HG02938 (cell line): ENCODE measurements at regions not wholly inside any gene's neighbourhood (a gene's known extent, or its start where the extent isn't known, plus 50 kb on each side); places are given as distances from the start of the nearest gene placed in this dataset.
A peak's percentile ranks its signal among the peaks of the same experiment; 100 is the strongest.
"Not testable (repeated sequence)": the region's sequence is repeated elsewhere in the genome, so short reads cannot be mapped to it uniquely, and the experiment has no call there.

Experiments
- ATAC-seq: cut with Tn5 transposase; IDR thresholded peaks from one replicate; pipeline ENCODE4 v1.9.1; 2021; ENCODE audit warnings: mild to moderate bottlenecking, moderate library complexity; ENCODE audit not compliant: unreplicated experiment

GRCh38 chr3:75434276-75434912 is 229.7 kb upstream of the FRG2C start:
- ATAC-seq: not testable (repeated sequence)

- ATAC-seq: peak; percentile 96
These were observed 229.0 kb upstream of the FRG2C start for GRCh38 chr3:75434913-75435793.

DNA sequence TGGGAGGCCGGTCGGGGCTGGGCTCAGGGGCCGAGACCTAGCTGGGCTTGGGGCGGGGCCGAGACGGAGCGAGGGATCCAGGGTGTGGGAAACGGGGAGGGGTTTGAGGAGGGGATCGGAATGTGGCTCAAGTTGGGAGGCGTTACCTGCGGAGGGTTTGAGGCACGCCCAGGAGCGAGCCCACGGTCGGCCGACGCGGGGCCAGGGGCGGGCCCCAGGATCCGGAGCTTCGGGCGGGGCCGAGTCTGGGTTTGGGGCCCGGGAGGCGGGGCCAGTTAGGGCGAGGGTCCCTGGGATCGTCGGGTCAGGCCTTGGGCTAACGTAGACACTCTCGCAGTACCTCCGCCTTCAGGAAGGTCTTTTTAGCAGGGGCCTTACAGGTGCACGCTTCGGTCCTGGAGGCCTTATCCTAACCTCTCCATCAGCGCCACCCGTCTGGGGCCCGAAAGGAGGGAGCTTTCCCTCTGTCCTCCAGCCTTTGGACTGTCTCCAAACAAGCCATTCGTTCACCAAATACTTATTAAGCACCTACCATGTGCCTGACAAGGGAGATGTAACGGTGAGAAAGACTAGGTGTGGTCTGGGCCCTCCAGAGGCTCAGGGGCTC is 228.2 kb upstream of the FRG2C start:
- not testable (repeated sequence) for ATAC-seq

DNA sequence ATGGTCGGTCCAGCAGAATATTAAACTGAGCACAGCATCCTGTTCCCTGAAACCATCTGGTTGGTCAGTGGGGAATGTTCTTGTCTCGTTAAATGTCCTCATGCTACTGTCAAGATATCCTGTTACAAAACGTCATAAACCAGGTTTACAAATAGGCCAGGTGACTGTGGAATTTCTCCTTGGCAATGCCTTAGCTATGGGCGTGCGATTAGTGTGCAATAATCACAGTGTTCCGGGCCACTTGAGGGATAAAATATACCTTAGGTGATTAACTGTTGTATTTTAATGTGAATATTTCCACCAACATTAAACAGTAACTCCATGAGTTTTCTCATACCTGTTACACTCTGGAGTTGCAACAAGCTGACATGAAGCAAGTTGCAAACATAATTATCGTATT is 223.1 kb upstream of the FRG2C start:
- ATAC-seq: not testable (repeated sequence)

DNA sequence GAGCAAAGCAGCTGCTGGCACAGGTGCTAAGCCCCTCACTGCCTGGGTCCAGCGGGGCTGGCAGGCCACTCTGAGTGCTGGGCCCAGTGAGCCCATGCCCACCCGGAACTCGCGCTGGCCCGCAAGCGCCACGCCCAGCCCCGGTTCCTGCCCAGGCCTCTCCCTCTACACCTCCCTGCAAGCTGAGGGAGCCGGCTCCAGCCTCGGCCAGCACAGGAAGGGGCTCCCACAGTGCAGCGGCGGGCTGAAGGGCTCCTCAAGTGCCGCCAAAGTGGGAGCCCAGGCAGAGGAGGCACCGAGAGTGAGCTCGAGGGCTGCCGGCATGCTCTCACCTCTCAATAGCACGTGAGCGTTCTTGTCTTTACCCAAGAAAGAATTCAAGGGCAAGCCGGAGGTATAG is 219.5 kb upstream of the FRG2C start:
- ATAC-seq: not testable (repeated sequence)

DNA sequence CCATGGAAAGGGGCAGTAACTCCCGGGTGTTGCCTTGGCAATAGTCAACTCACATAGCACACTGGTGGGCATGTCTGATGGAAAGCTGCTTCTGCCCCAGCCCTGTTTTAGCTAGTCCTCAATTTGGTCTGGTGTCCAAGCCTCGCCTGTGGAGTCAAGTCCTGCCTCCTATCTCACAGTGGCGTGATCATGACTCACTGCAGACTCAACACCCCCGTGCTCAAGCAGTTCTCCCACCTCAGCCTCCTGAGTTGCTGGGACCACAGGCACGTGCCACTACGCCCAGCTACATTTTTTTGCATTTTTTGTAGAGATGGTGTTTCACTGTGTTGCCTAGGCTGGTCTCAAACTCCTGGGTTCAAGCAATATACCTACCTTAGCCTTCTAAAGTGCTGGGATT is 218.9 kb upstream of the FRG2C start:
- ATAC-seq: not testable (repeated sequence)

GRCh38 chr3:75446948-75447347 is 217.2 kb upstream of the FRG2C start:
- ATAC-seq: not testable (repeated sequence)

GRCh38 chr3:75453328-75453727 is 210.8 kb upstream of the FRG2C start:
- not testable (repeated sequence) for ATAC-seq

GRCh38 chr3:75453839-75454238 is 210.3 kb upstream of the FRG2C start:
- not testable (repeated sequence) for ATAC-seq

DNA sequence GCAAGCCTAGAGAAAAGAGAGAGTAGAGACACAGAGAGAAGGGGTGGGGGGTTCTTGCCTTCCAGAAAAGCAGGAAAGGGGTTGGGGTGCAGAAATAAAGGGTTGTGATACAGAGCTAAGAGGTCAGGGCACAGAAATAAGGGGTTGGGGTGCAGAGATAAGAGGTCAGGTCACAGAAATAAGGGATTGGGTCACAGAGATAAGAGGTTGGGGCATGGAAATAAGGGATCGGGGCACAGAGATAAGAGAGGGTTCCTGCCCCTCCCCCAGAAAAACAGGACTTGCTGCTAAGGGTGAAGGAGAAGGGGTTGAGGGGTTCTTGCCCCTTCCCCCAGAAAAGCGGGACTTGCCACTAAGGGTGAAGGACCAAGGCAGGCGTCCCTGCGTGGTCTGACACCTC is 189.6 kb upstream of the FRG2C start:
- not testable (repeated sequence) for ATAC-seq

- not testable (repeated sequence) for ATAC-seq
These were observed 167.5 kb upstream of the FRG2C start for GRCh38 chr3:75496600-75496999.

DNA sequence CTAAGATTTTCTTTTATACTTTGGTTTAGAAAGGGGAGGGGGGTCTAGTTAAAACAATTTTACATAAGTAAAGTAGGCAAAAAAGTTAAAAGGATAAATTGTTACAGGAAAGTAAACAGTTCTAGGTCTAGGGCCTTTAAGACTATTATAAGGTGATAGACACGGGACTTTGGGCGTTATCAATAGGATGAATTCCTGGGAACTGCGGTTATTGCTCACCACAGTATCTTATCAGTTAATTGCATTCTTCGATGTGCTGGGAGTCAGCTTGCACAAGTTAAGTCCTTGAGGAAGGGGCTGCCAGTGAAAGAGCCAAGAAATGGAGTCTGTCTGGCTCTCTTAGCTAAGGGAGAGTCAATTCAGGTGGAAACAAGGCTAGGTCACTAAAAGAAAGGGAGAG is 163.8 kb upstream of the FRG2C start:
- not testable (repeated sequence) for ATAC-seq

DNA sequence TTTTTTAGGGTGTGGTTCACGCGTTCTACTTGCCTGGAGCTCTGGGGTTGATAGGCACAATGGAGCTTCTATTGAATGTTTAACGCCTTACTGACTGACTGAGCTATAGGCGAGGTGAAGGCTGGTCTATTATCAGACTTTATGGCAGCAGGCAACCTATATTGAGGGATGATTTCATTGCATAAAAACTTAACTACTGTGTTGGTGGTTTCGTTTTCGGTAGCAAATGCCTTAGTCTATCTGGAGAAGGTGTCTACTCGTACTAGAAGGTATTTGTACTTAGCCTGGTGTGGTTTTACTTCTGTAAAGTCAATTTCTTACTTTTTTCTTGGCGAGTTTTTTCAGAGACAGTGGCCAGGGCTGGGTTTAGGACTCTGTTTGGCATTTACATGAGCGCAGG is 162.0 kb upstream of the FRG2C start:
- ATAC-seq: not testable (repeated sequence)

GRCh38 chr3:75502769-75503756 is 161.1 kb upstream of the FRG2C start:
- not testable (repeated sequence) for ATAC-seq

GRCh38 chr3:75506603-75507002 is 157.5 kb upstream of the FRG2C start:
- no peak for ATAC-seq

DNA sequence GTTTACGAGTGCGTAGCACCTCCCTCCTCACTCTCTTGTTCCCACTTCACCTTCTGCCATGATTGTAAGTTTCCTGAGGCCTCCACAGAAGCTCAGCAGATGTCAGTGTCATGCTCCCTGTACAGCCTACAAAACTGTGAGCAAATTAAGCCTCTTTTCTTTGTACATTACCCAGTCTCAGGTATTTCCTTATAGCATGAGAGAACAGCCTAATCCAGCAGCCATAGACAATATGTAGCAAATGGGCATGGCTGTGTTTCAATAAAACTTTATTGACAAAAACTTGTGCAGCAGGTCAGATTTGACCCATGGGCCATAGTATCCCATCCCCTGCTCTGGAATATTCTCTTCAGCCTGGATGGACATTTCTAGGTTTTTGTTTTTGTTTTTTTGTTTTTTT is 156.2 kb upstream of the FRG2C start:
- not testable (repeated sequence) for ATAC-seq

DNA sequence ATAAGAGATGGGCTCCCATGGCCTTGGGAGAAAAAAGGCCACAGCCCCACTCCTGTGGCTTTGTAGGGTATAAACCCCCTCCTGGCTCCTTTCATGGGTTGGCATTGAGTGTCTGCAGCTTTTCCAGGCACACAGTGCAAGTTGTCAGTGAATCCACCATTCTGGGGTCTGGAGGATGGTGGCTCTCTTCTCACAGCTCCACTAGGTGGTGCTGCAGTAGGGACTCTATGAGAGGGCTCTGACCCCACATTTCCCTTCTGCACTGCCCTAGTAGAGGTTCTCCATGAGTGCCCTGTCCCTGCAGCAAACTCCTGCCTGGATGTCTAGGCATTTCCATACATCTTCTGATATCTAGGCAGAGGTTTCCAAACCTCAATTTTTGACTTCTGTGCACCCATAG is 136.5 kb upstream of the FRG2C start:
- not testable (repeated sequence) for ATAC-seq

GRCh38 chr3:75552095-75552494 is 112.0 kb upstream of the FRG2C start:
- not testable (repeated sequence) for ATAC-seq

DNA sequence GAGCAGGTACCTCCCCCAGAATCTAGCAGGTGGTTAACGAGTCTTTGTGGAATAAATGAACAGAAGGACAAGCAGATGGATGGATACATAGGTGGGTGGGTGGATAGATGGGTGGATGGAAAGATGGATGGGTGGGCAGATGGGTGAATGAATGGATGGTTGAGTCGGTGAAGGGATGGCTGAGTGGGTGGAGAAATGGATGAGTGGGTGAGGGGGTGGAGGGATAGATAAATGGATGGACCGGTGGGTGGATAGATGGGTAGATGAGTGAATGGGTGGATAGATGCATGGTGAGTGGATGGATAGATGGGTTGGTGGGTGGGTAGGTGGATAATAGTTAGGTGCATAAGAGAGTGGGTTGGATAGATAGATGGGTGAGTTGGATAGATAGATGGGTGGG is 99.7 kb upstream of the FRG2C start:
- ATAC-seq: not testable (repeated sequence)

DNA sequence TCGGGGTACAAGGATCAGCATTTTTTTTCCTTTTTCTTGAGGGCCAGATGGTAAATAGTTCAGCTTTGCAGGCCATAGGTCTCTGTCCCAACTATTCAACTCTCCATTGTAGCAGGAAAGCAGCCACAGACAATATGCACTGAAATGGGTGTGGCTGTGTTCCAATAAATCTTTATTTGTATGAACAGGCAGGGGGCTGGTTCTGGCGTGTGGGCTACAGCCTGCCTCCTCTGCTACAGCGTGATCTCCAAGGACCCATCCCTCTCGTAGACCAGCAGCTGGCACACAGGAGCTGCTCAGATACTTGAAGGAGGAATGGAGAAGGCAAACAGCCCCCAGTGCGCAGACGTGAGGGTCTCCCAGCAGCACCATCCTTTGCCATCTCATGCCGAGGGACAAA is 91.8 kb upstream of the FRG2C start:
- ATAC-seq: not testable (repeated sequence)
